HG03442 (cell line): ENCODE measurements at regions not wholly inside any gene's neighbourhood (a gene's known extent, or its start where the extent isn't known, plus 50 kb on each side); places are given as distances from the start of the nearest gene placed in this dataset.

Source experiments
- ATAC-seq: cut with Tn5 transposase; IDR thresholded peaks from one replicate; pipeline ENCODE4 v1.9.1; 2021; ENCODE audit warnings: mild to moderate bottlenecking, moderate library complexity; ENCODE audit not compliant: unreplicated experiment

- no peak for ATAC-seq
Observed at GRCh38 chr9:86836266-86836665, 111.0 kb downstream of the GAS1 start.

DNA sequence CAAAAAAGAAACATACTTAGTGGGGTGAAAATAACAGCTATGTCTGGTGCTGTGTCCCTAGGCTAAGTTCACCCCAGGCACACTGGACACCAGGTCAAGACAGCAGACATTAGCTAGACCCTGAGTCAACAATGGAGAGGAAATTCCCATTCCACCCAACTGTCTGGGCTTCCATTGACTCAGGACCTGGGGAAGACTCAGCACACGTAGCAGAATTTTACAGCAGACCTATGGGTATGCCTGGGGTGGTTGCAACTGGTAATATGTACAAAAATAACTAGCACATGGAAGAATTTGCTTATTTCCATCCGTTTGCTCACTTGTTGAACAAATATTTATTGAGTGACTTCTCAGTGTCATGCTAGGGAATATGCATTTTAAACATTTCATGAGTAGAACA lies 117.0 kb downstream of the GAS1 start:
- ATAC-seq: no peak

GRCh38 chr9:86829496-86830046 lies 117.7 kb downstream of the GAS1 start:
- ATAC-seq: no peak

- no peak for ATAC-seq
Observed at GRCh38 chr9:86828631-86829030, 118.7 kb downstream of the GAS1 start.

GRCh38 chr9:86827893-86828292 lies 119.4 kb downstream of the GAS1 start:
- no peak for ATAC-seq

GRCh38 chr9:86825299-86825698 lies 122.0 kb downstream of the GAS1 start:
- ATAC-seq: no peak

DNA sequence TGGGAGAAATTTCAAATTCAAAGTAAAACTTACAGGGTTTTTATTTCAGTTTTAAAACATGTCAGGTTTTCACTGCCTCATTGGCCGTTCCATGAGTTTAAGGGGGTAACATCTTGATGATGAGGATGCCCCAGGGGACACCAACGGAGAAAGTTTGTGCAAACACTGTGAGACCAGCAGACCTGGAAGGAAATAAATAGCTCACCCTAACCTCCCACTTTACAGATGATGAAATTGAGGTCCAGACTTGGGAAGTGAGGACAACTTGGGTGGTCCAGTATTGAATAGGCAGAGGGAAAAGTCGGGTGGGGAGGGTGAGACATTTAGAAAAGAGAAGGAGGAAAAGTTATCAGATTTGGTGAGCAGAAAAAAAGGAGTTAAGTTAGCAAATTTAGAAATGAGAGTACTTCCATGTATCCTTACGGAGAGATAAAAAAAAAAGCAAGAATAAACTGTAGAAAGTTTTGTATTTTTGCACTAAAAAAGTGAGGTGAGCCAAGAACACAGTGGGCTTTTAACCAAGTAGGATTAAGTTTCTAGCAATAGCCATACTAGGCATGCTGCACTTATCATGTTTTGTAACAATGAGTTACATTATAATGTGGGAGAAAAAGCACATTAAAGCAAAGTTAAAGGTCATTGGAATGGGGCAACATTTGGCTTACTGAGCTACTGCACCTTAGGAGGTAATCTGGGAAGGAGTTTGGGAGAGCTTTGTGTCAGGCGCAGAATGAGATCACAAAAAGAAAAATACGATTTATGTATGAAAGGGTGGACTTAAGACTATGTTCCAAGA lies 125.1 kb downstream of the GAS1 start:
- ATAC-seq: no peak

DNA sequence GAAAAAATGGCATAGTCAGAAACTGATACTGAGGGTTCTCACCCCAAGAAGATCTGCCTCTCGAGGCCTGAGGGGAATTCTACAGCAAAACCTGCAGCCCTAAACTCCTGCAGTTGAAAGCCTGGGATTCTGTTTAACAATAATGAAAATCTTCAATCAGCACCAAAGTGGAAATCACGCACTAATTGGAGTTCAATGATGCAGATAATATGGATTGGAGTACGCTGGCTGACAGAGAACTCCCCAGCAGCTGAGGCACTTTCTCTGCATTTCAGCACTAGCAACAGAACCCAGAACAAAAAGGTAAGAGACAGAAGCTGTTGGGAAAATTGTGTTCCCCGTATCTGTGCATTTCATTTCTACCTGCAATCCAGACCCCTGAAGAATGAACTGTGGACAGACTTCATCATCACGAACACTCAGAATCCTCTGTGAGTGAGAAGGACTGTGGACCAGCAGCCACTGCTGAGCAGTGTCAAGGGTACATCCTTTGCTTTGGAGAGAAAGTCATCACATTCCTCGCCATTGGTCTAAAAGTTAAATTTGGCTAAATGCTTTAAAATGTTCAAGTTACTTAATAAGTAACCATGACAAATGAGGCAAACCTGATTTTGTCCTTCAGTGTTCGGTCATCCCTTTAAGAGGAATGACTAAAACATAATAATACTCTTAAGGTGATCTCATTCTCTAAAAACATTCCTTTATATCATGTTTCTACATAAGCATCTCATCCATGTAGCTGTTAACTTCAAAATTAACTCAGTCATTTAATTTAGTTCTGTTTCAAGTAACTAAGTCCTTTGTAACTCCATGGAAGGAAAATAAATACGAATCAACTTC lies 126.1 kb downstream of the GAS1 start:
- ATAC-seq: no peak

GRCh38 chr9:86819552-86819951 lies 127.8 kb downstream of the GAS1 start:
- ATAC-seq: no peak

DNA sequence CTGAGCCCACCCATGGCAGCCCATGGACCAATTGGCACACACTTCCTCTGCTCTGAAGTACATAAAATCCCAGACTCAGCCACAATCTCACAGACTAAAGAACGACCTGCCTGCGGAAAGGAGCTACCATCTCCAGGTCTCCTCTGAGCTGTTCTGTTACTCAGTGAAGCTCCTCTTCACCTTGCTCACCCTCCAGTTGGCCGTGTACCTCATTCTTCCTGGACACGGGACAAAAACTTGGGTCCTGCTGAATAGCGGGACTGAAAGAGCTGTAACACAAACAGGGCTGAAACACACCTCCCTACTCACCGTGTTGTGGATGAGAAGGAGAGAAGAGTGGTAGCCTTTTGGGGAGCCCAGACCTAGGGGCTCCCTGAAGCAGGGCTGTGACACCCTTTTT lies 128.7 kb downstream of the GAS1 start:
- ATAC-seq: no peak

- no peak for ATAC-seq
Observed at GRCh38 chr9:86816868-86817267, 130.4 kb downstream of the GAS1 start.

DNA sequence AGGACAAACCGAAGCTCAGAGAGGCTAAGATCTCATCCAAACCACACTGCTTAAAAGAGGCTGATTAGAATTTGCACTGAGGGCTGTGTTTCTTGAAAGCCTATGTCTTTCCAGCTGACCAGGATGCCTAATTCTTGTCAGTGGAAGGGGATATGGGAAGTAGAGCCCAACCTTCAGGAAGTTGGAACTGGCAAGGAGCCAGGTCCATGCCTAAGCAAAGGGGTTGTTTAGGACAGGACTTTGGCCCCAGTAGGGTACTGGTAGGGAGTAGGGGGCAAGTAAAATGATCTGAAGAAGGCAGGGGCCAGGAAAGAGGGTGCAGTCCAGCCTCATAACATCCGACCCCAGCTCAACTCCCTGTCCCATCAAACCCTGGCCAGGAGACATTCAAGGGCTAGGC lies 130.9 kb downstream of the GAS1 start:
- no peak for ATAC-seq

- ATAC-seq: no peak
Observed at GRCh38 chr9:86812616-86813015, 134.7 kb downstream of the GAS1 start.

GRCh38 chr9:86809759-86810367 lies 137.4 kb downstream of the GAS1 start:
- ATAC-seq: no peak

DNA sequence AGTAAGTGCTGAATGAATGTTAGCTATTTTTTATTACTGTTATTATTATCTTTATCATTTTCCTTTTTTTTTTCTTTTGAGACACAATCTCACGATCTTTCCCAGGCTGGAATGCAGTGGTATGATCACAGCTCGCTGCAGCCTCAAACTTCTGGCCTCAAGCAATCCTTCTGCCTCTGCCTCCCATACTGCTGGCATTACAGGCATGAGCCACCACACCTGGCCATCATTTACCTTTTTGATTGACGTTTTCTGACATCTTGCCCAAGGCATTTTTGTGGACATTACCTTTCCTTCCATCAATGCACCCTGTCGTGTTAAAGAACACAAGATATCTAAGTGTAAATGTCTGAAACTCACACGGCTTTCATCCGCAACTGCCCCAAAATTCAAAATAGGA lies 138.2 kb downstream of the GAS1 start:
- ATAC-seq: no peak

DNA sequence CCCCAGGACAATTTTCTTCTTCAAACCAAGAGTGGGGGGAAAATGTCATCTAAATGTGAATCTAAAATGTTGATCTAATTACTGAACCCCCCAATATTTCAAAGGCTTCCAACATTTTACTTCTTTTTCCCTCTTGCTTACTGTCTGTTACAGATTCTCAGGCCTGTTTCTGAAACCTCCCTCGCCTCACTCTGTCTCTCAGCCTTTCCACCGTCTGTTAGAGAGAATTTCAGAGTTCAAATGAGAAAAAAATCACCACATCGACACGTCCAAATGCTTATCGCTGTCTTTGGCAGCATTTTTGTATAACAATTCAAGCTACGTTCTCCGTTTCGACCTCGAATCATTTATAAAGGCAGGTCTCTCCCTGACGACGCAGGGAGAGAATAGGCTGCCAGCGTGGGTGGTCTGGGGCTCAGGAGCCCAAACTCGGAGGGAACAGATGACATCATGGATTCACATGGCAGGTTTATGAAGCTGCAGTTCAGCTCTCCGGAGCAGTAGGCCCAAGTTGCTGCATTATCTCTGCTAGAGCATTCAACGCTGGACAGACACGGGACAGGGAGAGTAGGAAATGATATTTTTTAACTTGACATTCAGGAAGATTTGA lies 139.8 kb downstream of the GAS1 start:
- ATAC-seq: no peak

GRCh38 chr9:86804011-86804410 lies 143.3 kb downstream of the GAS1 start:
- ATAC-seq: no peak

- no peak for ATAC-seq
Observed at GRCh38 chr9:86802900-86803673, 144.2 kb downstream of the GAS1 start.

GRCh38 chr9:86801246-86801645 lies 146.1 kb downstream of the GAS1 start:
- ATAC-seq: no peak

DNA sequence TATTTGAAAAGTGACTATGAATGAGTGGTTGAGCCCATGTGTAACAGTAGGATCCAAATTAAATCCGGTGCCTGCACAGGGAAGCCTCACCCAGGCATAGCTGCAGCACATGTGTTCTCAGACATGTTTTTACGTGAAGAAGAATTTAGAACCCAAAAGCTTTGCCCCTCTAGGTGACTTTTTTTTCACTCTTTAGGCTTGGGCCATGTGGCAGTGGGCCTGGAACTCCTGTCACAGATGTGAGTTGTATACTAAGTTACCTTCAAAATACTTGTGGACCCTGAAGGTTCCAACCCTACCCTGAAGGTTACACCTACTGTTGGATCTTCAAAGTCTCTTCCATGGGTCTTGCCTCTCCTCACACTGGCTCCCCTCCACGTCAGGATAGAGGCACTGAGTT lies 146.6 kb downstream of the GAS1 start:
- ATAC-seq: no peak
